Stomach (tissue), 8 donors: ENCODE measurements at regions not wholly inside any gene's neighbourhood (a gene's known extent, or its start where the extent isn't known, plus 50 kb on each side); places are given as distances from the start of the nearest gene placed in this dataset.

Experiments used
- DNase-seq, 2 donors: peaks; one replicate each; pipeline versions ENCODE4 v3.0.0 to v3.0.0-alpha.2; 2013 to 2019
- H3K27ac ChIP-seq, 5 donors: fragments of 200-600 bp in 4 of 5; sonication (generic) in 4 of 5; one replicate each; pipeline ENCODE4 v1.5.1; 2013 to 2019; ENCODE audit warnings: mild to moderate bottlenecking in 1 of 5, moderate library complexity in 1 of 5
- H3K27me3 ChIP-seq, 3 donors: fragments of 200-600 bp; sonication (generic); one replicate each; pipeline ENCODE4 v1.5.1; 2017 to 2019; ENCODE audit warnings: mixed run types in 1 of 3
- H3K36me3 ChIP-seq, 4 donors: fragments of 200-600 bp; sonication (generic); 1 replicate in 3 of 4; 2 replicates in 1 of 4; pipeline ENCODE4 v1.5.1; 2016 to 2019
- H3K4me1 ChIP-seq, 4 donors: fragments of 200-600 bp; sonication (generic); one replicate each; pipeline ENCODE4 v1.5.1; 2016 to 2019
- H3K4me3 ChIP-seq, 4 donors: fragments of 200-600 bp; sonication (generic) in 3 of 4; one replicate each; pipeline ENCODE4 v1.5.1; 2016 to 2019; ENCODE audit warnings: mild to moderate bottlenecking in 1 of 4
- H3K9me3 ChIP-seq, 4 donors: fragments of 200-600 bp; sonication (generic); one replicate each; pipeline ENCODE4 v1.5.1; 2016 to 2019
- EP300 ChIP-seq: sonication (generic); formaldehyde crosslinking; IDR thresholded peaks from one replicate; pipeline ENCODE4 v1.6.1; 2017; ENCODE audit warnings: antibody characterized with exemption
- POLR2A ChIP-seq, 4 donors: fragments of 450-650 bp; IDR thresholded peaks; one replicate each; pipeline ENCODE4 v1.6.1; 2016; ENCODE audit warnings: antibody characterized with exemption in 4 of 4, control low read depth in 2 of 4, mild to moderate bottlenecking in 1 of 4, moderate library complexity in 1 of 4
- POLR2AphosphoS5 ChIP-seq, 3 donors: sonication (generic); formaldehyde crosslinking; IDR thresholded peaks; one replicate each; pipeline ENCODE4 v1.6.1; 2016; ENCODE audit warnings: antibody characterized with exemption in 3 of 3
- WGBS, 5 donors: extraction: QIAGEN DNeasy Blood & Tissue Kit in 3 of 5; methylation state at CpG; one replicate each; pipeline versions ENCODE4 v1.1.5 to v1.1.7; 2013 to 2018; 5-methylcytosine and 5-hydroxymethylcytosine counted together
- intact Hi-C: fragments of 100-400 bp; cut with DNase I; formaldehyde crosslinking; loops from one replicate; pipeline ENCODE4 v1.15.1; 2023; ENCODE audit warnings: low total_unique reads
- TF ChIP-seq, protein P1 (sequence below), 7 experiments: fragments of 450-650 bp in 4 of 7; fragments of 200-600 bp in 3 of 7; sonication (generic) in 3 of 7; IDR thresholded peaks; one replicate each; pipeline ENCODE4 v1.5.1; 2016 to 2019; ENCODE audit warnings: antibody characterized with exemption in 7 of 7, control low read depth in 2 of 7, mild to moderate bottlenecking in 1 of 7
- donor health status: healthy with polysubstance abuse.
- donor health status: Bipolar disorder and iron deficiency.
- donor health status: healthy.

GRCh38 chr4:13129095-13129494, 355.0 kb downstream of the RAB28 start:
- Histone ChIP-seq H3K27me3 (no peaks in the 10 kb centered on the region), H3K4me3 (no peak overlapping the region), H3K27ac (no peak overlapping the region), H3K4me1 (peaks cover 0 to 10% (median 3%) of the 10 kb centered on the region in 4 donors), H3K9me3 (peaks cover 0 to 6% (median 0%) of the 10 kb centered on the region in 4 donors), H3K36me3 (no peaks in the 10 kb centered on the region)
- no peak for DNase-seq
- intact Hi-C loops: no loop called here
- TF ChIP-seq POLR2A (IDR thresholded peaks at IDR 0.05) (no peak), EP300 (no peak)
- TF ChIP-seq, protein P1, sequence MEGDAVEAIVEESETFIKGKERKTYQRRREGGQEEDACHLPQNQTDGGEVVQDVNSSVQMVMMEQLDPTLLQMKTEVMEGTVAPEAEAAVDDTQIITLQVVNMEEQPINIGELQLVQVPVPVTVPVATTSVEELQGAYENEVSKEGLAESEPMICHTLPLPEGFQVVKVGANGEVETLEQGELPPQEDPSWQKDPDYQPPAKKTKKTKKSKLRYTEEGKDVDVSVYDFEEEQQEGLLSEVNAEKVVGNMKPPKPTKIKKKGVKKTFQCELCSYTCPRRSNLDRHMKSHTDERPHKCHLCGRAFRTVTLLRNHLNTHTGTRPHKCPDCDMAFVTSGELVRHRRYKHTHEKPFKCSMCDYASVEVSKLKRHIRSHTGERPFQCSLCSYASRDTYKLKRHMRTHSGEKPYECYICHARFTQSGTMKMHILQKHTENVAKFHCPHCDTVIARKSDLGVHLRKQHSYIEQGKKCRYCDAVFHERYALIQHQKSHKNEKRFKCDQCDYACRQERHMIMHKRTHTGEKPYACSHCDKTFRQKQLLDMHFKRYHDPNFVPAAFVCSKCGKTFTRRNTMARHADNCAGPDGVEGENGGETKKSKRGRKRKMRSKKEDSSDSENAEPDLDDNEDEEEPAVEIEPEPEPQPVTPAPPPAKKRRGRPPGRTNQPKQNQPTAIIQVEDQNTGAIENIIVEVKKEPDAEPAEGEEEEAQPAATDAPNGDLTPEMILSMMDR (IDR thresholded peaks at IDR 0.05): no peak
- WGBS, 5 donors: 70 to 86% (median 78%) methylated on average over 5 of the region's 5 CpGs

GRCh38 chr4:13126976-13127910, 356.9 kb downstream of the RAB28 start:
- Histone ChIP-seq H3K27ac (no peak overlapping the region), H3K9me3 (no peaks in the 10 kb centered on the region), H3K4me3 (no peak overlapping the region), H3K27me3 (no peaks in the 10 kb centered on the region), H3K4me1 (peaks cover 0 to 10% (median 3%) of the 10 kb centered on the region in 4 donors), H3K36me3 (no peaks in the 10 kb centered on the region)
- 20 to 29% (median 24%) methylated on average over 5 to 7 of the region's 7 CpGs for WGBS, 5 donors
- peak; percentile 30 to 33 for DNase-seq
- TF ChIP-seq POLR2A (IDR thresholded peaks at IDR 0.05): no peak
- no peak for TF ChIP-seq EP300
- no peak for TF ChIP-seq POLR2AphosphoS5 (IDR thresholded peaks at IDR 0.05)
- TF ChIP-seq, protein P1 (IDR thresholded peaks at IDR 0.05): no peak
- intact Hi-C loops: no loop called here

GRCh38 chr4:13118633-13119032, 365.5 kb downstream of the RAB28 start:
- Histone ChIP-seq H3K27ac (no peak overlapping the region), H3K4me1 (no peaks in the 10 kb centered on the region), H3K9me3 (no peaks in the 10 kb centered on the region), H3K4me3 (no peak overlapping the region), H3K36me3 (no peaks in the 10 kb centered on the region), H3K27me3 (no peaks in the 10 kb centered on the region)
- DNase-seq: no peak
- WGBS, 5 donors: 70 to 90% (median 81%) methylated on average over 2 of the region's 2 CpGs
- intact Hi-C loops: no loop called here
- no peak for TF ChIP-seq POLR2A (IDR thresholded peaks at IDR 0.05)
- TF ChIP-seq, protein P1 (IDR thresholded peaks at IDR 0.05): no peak
- no peak for TF ChIP-seq EP300
- TF ChIP-seq POLR2AphosphoS5 (IDR thresholded peaks at IDR 0.05): no peak

GRCh38 chr4:13117185-13117584, 367.0 kb downstream of the RAB28 start:
- no peaks in the 10 kb centered on the region for H3K4me1 ChIP-seq
- intact Hi-C loops: no loop called here
- H3K27ac ChIP-seq: no peak overlapping the region
- H3K9me3 ChIP-seq: peaks cover 0 to 3% (median 0%) of the 10 kb centered on the region in 4 donors
- no peak overlapping the region for H3K4me3 ChIP-seq
- H3K36me3 ChIP-seq: no peaks in the 10 kb centered on the region
- no peak for DNase-seq
- no peaks in the 10 kb centered on the region for H3K27me3 ChIP-seq
- TF ChIP-seq POLR2AphosphoS5 (IDR thresholded peaks at IDR 0.05) (no peak), EP300 (no peak), POLR2A (IDR thresholded peaks at IDR 0.05) (no peak)
- TF ChIP-seq, protein P1 (IDR thresholded peaks at IDR 0.05): no peak
- 37 to 51% (median 47%) methylated on average over 3 of the region's 3 CpGs for WGBS, 5 donors
